MG63 (cell line): ENCODE measurements at regions not wholly inside any gene's neighbourhood (a gene's known extent, or its start where the extent isn't known, plus 50 kb on each side); places are given as distances from the start of the nearest gene placed in this dataset.

Source experiments
- DNase-seq: peaks from one replicate; pipeline ENCODE4 v3.0.0-alpha.2; 2020
- H3K27me3 ChIP-seq: fragments of 250-450 bp; sonication (Bioruptor Pico); 2 replicates; pipeline ENCODE4 v1.5.1; 2020; ENCODE audit warnings: mild to moderate bottlenecking, moderate library complexity
- H3K36me3 ChIP-seq: fragments of 250-450 bp; sonication (Bioruptor Pico); 2 replicates; pipeline ENCODE4 v1.5.1; 2020; ENCODE audit warnings: mild to moderate bottlenecking, moderate library complexity
- H3K4me3 ChIP-seq: fragments of 250-450 bp; sonication (Bioruptor Pico); 2 replicates; pipeline ENCODE4 v1.5.1; 2020; ENCODE audit warnings: mild to moderate bottlenecking, moderate library complexity
- H3K9me3 ChIP-seq: fragments of 250-450 bp; sonication (Bioruptor Pico); 2 replicates; pipeline ENCODE4 v1.5.1; 2020; ENCODE audit warnings: mild to moderate bottlenecking, moderate library complexity

DNA sequence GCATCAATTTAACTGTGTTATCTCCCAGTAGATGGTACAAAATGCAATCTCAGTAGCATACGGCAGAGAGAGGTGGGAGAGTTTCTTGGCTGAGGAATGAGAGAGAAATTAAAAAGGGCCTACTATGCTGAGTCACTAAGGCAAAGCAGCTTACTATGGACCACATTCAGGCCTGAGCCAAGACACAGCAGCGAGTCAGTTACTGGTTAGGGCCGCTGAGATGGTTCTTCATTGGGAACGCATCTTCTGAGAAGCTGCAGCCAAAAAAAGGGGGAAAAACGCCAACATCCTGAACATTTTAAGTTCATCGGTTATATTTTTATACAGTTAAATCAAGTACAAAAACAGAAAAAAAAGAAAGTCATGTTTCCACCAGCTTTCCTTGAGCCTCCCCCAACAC, 61.1 kb upstream of the BDNF start:
- peak; percentile 2 for DNase-seq
- Histone ChIP-seq H3K36me3 (no peaks in the 10 kb centered on the region), H3K9me3 (no peaks in the 10 kb centered on the region), H3K4me3 (no peak overlapping the region), H3K27me3 (no peaks in the 10 kb centered on the region)

DNA sequence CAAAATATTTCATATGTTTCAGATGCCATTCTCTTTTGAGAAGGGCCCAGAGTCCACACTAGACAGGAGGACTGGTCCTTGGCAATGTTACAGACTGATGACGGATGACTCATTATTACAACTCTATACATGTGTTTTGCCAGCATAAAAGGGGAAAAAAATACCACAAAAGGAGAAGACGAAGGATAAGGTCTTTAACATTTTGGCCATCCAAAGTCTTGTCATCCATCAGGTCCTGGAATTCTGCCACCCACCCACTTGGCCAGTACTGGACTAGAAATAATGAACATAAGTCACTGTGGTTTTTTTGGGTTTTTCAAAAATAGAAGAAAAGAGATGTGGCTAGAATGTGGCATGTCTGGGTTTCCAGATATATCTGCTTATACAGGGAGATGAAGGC, 57.7 kb upstream of the BDNF start:
- Histone ChIP-seq H3K9me3 (no peaks in the 10 kb centered on the region), H3K27me3 (no peaks in the 10 kb centered on the region), H3K4me3 (no peak overlapping the region), H3K36me3 (no peaks in the 10 kb centered on the region)
- peak; percentile 72 for DNase-seq

DNA sequence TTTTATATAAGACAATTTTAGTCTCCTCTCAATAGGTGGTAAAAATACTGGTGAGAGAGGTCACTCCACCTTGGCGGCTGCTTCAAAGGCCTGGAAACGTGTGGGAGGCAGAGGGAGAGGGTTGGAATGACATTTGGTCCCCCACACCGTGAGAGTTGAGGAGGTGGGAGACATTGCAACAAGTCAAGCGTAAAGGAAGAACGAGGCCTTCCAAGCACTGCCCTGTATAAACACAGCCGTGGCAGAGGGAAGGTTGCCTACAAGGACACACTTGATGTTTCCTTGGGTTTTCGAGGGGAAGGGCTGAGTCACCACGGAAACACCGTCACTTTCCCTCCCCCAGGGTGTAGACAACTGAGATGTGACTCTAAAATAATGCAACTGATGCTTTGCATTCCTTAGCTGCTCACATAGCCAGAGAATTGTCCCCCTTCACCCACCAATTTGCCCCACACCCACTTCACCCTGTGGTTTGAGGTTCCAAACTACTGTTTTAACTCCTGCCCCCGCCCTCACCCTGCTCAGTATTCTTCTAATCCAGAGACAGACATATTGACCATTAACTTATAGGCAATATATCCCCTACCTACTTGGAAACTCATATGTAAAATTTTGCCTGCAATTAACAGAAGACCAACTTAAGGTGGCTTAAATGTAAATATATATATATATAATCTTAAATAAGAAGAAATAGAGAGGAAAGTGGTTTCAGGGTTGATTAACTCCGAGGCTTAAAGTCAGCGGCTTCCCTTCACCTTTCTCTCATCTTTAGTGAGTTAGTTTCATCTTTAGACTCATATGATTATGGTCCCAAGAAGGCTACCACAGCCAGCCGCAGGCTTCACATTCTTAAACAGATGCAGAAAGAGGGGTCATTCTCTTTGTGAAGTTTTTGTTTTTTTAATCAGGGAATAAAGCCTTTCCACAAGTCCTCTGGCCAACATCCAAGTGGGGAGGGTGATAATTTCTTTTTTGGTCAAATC, 54.1 kb upstream of the BDNF start:
- no peaks in the 10 kb centered on the region for H3K27me3 ChIP-seq
- no peaks in the 10 kb centered on the region for H3K36me3 ChIP-seq
- H3K9me3 ChIP-seq, result no peaks in the 10 kb centered on the region
- no peak overlapping the region for H3K4me3 ChIP-seq
- DNase-seq, result no peak
